ENCODE measurements at regions not wholly inside any gene's neighbourhood (a gene's known extent, or its start where the extent isn't known, plus 50 kb on each side); places are given as distances from the start of the nearest gene placed in this dataset.
A peak's percentile ranks its signal among the peaks of the same experiment; 100 is the strongest.

DNA sequence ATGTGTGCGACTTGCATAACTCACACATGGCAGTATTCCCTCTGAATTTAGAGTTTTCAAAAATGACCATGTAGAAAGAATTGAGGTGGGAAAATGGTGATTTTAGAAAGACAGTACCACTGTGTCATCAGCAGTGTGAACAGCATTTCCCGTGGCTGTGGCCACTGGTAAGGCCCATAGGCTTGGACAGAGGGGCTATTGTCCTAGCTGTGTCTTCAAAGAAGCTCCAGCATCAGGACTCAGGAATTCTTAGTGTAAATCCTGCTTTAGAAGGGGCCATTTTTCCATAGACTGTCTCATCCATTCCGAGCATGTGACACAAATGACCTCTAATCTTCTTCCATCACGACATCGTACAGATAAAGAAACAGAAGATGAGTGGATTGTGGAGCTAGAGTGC, 119.3 kb upstream of the BACE2 start:
- peaks cover 3 to 10% (median 6%) of the 10 kb centered on the region in 3 donors for H3K27me3 Mint-ChIP-seq (ENCODE audit: low read depth in 3 of 3)
- no peak overlapping the region for H3K4me3 Mint-ChIP-seq
- H3K4me1 Mint-ChIP-seq: no peaks in the 10 kb centered on the region
- no peaks in the 10 kb centered on the region for H4K20me1 ChIP-seq (ENCODE audit: insufficient read depth, low read length)
- H3K4me2 ChIP-seq (replicated peaks; ENCODE audit: extremely low read depth, low read length, poor library complexity, severe bottlenecking): no peak overlapping the region
- intact Hi-C loops (cut with micrococcal nuclease): no loop called here
- no peaks in the 10 kb centered on the region for H3K4me1 ChIP-seq (ENCODE audit: control insufficient read depth in 1 of 2, insufficient read depth in 2 of 2, low read length in 2 of 2)
- H3K9me3 ChIP-seq (replicated peaks in 1 of 2; ENCODE audit: control insufficient read depth in 1 of 2, insufficient read depth in 1 of 2, low read length in 2 of 2): no peaks in the 10 kb centered on the region
- H3K36me3 Mint-ChIP-seq: no peaks in the 10 kb centered on the region
- no peaks in the 10 kb centered on the region for H3K27me3 ChIP-seq (ENCODE audit: control insufficient read depth in 2 of 2, insufficient read depth in 2 of 2, low read length in 2 of 2)
- no peak overlapping the region for H3K27ac ChIP-seq (ENCODE audit: low read depth in 1 of 2, low read length in 2 of 2)
- 89% methylated on average over 1 of the region's 5 CpGs for WGBS (ENCODE audit: insufficient coverage)
- TF ChIP-seq, protein P1, sequence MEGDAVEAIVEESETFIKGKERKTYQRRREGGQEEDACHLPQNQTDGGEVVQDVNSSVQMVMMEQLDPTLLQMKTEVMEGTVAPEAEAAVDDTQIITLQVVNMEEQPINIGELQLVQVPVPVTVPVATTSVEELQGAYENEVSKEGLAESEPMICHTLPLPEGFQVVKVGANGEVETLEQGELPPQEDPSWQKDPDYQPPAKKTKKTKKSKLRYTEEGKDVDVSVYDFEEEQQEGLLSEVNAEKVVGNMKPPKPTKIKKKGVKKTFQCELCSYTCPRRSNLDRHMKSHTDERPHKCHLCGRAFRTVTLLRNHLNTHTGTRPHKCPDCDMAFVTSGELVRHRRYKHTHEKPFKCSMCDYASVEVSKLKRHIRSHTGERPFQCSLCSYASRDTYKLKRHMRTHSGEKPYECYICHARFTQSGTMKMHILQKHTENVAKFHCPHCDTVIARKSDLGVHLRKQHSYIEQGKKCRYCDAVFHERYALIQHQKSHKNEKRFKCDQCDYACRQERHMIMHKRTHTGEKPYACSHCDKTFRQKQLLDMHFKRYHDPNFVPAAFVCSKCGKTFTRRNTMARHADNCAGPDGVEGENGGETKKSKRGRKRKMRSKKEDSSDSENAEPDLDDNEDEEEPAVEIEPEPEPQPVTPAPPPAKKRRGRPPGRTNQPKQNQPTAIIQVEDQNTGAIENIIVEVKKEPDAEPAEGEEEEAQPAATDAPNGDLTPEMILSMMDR (IDR thresholded peaks at IDR 0.05): no peak
- H3K36me3 ChIP-seq (replicated peaks in 1 of 2; ENCODE audit: control insufficient read depth in 1 of 2, insufficient read depth in 2 of 2, low read length in 2 of 2): no peaks in the 10 kb centered on the region
- no peaks in the 10 kb centered on the region for H3K9me3 Mint-ChIP-seq
- no peak overlapping the region for H3K4me3 ChIP-seq (replicated peaks in 1 of 3; ENCODE audit: low read depth in 2 of 3, low read length in 3 of 3)
- H3K79me2 ChIP-seq (ENCODE audit: insufficient read depth, low read length): no peaks in the 10 kb centered on the region
- no peak overlapping the region for H3K9ac ChIP-seq (ENCODE audit: insufficient read depth, low read length, poor library complexity, severe bottlenecking)
- no peak overlapping the region for H3K27ac Mint-ChIP-seq
- no peak overlapping the region for H2AFZ ChIP-seq (ENCODE audit: insufficient read depth, low read depth, low read length, poor library complexity, severe bottlenecking)
- DNase-seq: no peak

- Histone ChIP-seq H2AFZ (ENCODE audit: insufficient read depth, low read depth, low read length, poor library complexity, severe bottlenecking) (no peak overlapping the region), H3K4me2 (replicated peaks; ENCODE audit: extremely low read depth, low read length, poor library complexity, severe bottlenecking) (no peak overlapping the region), H3K9ac (ENCODE audit: insufficient read depth, low read length, poor library complexity, severe bottlenecking) (no peak overlapping the region), H3K79me2 (ENCODE audit: insufficient read depth, low read length) (no peaks in the 10 kb centered on the region), H3K36me3 (replicated peaks in 1 of 2; ENCODE audit: control insufficient read depth in 1 of 2, insufficient read depth in 2 of 2, low read length in 2 of 2) (no peaks in the 10 kb centered on the region), H3K4me3 (replicated peaks in 1 of 3; ENCODE audit: low read depth in 2 of 3, low read length in 3 of 3) (no peak overlapping the region), H4K20me1 (ENCODE audit: insufficient read depth, low read length) (no peaks in the 10 kb centered on the region), H3K27ac (ENCODE audit: low read depth in 1 of 2, low read length in 2 of 2) (no peak overlapping the region), H3K27me3 (ENCODE audit: control insufficient read depth in 2 of 2, insufficient read depth in 2 of 2, low read length in 2 of 2) (no peaks in the 10 kb centered on the region), H3K4me1 (ENCODE audit: control insufficient read depth in 1 of 2, insufficient read depth in 2 of 2, low read length in 2 of 2) (no peaks in the 10 kb centered on the region), H3K9me3 (replicated peaks in 1 of 2; ENCODE audit: control insufficient read depth in 1 of 2, insufficient read depth in 1 of 2, low read length in 2 of 2) (no peaks in the 10 kb centered on the region)
- 100% methylated on average over 6 of the region's 15 CpGs for WGBS (ENCODE audit: insufficient coverage)
- Mint-ChIP-seq H3K27ac (peak overlapping the region in 1 of 7 donors; percentile 22), H3K4me3 (no peak overlapping the region), H3K36me3 (no peaks in the 10 kb centered on the region), H3K27me3 (ENCODE audit: low read depth in 3 of 3) (peaks cover 0 to 6% (median 0%) of the 10 kb centered on the region in 3 donors), H3K9me3 (peaks cover 0 to 3% (median 0%) of the 10 kb centered on the region in 7 donors), H3K4me1 (no peaks in the 10 kb centered on the region)
- intact Hi-C loops (cut with micrococcal nuclease): no loop called here
- TF ChIP-seq, protein P1 (IDR thresholded peaks at IDR 0.05): no peak
- DNase-seq: no peak
Observed at GRCh38 chr21:41052820-41053555, 115.0 kb upstream of the BACE2 start.
